HG02763 (cell line): ENCODE measurements at regions not wholly inside any gene's neighbourhood (a gene's known extent, or its start where the extent isn't known, plus 50 kb on each side); places are given as distances from the start of the nearest gene placed in this dataset.
"Not testable (repeated sequence)": the region's sequence is repeated elsewhere in the genome, so short reads cannot be mapped to it uniquely, and the experiment has no call there.

ENCODE experiments used
- ATAC-seq: cut with Tn5 transposase; IDR thresholded peaks from one replicate; pipeline ENCODE4 v1.9.1; 2021; ENCODE audit warnings: mild to moderate bottlenecking, moderate library complexity; ENCODE audit not compliant: unreplicated experiment

- ATAC-seq, result not testable (repeated sequence)
Measured at GRCh38 chr17:45585794-45586650, 95.5 kb upstream of the PLEKHM1 start.

- ATAC-seq, result not testable (repeated sequence)
Measured at GRCh38 chr17:45586651-45586934, 96.1 kb upstream of the PLEKHM1 start.

- not testable (repeated sequence) for ATAC-seq
Measured at GRCh38 chr17:45592433-45592923, 102.0 kb upstream of the PLEKHM1 start.

GRCh38 chr17:45596347-45596746, 105.8 kb upstream of the PLEKHM1 start:
- ATAC-seq, result not testable (repeated sequence)

GRCh38 chr17:45600052-45601012, 109.8 kb upstream of the PLEKHM1 start:
- not testable (repeated sequence) for ATAC-seq

- ATAC-seq, result not testable (repeated sequence)
Measured at GRCh38 chr17:45601013-45601412, 110.5 kb upstream of the PLEKHM1 start.

GRCh38 chr17:45601605-45602539, 111.4 kb upstream of the PLEKHM1 start:
- ATAC-seq, result not testable (repeated sequence)

GRCh38 chr17:45605751-45606150, 115.2 kb upstream of the PLEKHM1 start:
- ATAC-seq, result not testable (repeated sequence)

- peak; percentile 99 for ATAC-seq
Measured at GRCh38 chr17:45619984-45620405, 129.5 kb upstream of the PLEKHM1 start.

- peak; percentile 38 for ATAC-seq
Measured at GRCh38 chr17:45620468-45620867, 129.9 kb upstream of the PLEKHM1 start.

- not testable (repeated sequence) for ATAC-seq
Measured at GRCh38 chr17:45621087-45621486, 130.6 kb upstream of the PLEKHM1 start.

- ATAC-seq, result not testable (repeated sequence)
Measured at GRCh38 chr17:45622295-45622694, 131.8 kb upstream of the PLEKHM1 start.

GRCh38 chr17:45628019-45628418, 137.5 kb upstream of the PLEKHM1 start:
- no peak for ATAC-seq

- ATAC-seq, result no peak
Measured at GRCh38 chr17:45631941-45632340, 141.4 kb upstream of the PLEKHM1 start.

GRCh38 chr17:45639297-45639849, 144.7 kb upstream of the CRHR1 start:
- ATAC-seq, result no peak

- ATAC-seq, result no peak
Measured at GRCh38 chr17:45640141-45640850, 143.8 kb upstream of the CRHR1 start.

- no peak for ATAC-seq
Measured at GRCh38 chr17:45641541-45641940, 142.6 kb upstream of the CRHR1 start.

GRCh38 chr17:45643591-45643990, 140.5 kb upstream of the CRHR1 start:
- no peak for ATAC-seq

GRCh38 chr17:45644637-45645036, 139.5 kb upstream of the CRHR1 start:
- ATAC-seq, result not testable (repeated sequence)
